Endodermal cell (in vitro differentiated cells): ENCODE measurements at regions not wholly inside any gene's neighbourhood (a gene's known extent, or its start where the extent isn't known, plus 50 kb on each side); places are given as distances from the start of the nearest gene placed in this dataset.

ENCODE experiments used
- DNase-seq: peaks from one replicate; pipeline ENCODE4 v3.0.0-alpha.2; 2017
- H3K27ac ChIP-seq: 2 replicates; pipeline ENCODE4 v1.5.1; 2013; ENCODE audit warnings: mild to moderate bottlenecking, low read depth, low read length, moderate library complexity
- H3K27me3 ChIP-seq: 2 replicates; pipeline ENCODE4 v1.6.1; 2013; ENCODE audit warnings: mild to moderate bottlenecking, low read length, moderate library complexity; ENCODE audit not compliant: insufficient read depth, control insufficient read depth, poor library complexity, severe bottlenecking
- H3K36me3 ChIP-seq: 2 replicates; pipeline ENCODE4 v1.7.0; 2013; ENCODE audit warnings: mild to moderate bottlenecking, low read length, moderate library complexity; ENCODE audit not compliant: control insufficient read depth, insufficient read depth
- H3K4me1 ChIP-seq: one replicate; pipeline ENCODE4 v1.7.0; 2013; ENCODE audit warnings: low read length; ENCODE audit not compliant: control insufficient read depth, insufficient read depth
- H3K4me3 ChIP-seq: 2 replicates; pipeline ENCODE4 v1.5.1; 2013; ENCODE audit warnings: mild to moderate bottlenecking, low read length, moderate library complexity
- H3K9ac ChIP-seq: 2 replicates; pipeline ENCODE4 v1.6.1; 2013; ENCODE audit warnings: mild to moderate bottlenecking, low read length, moderate library complexity; ENCODE audit not compliant: poor library complexity, severe bottlenecking; ENCODE audit errors: extremely low read depth
- H3K9me3 ChIP-seq: 2 replicates; pipeline ENCODE4 v1.6.1; 2013; ENCODE audit warnings: mild to moderate bottlenecking, low read length, moderate library complexity; ENCODE audit not compliant: control insufficient read depth
- H3K27ac Mint-ChIP-seq: 2 replicates; pipeline ENCODE4 v1.8.0; 2020; ENCODE audit warnings: mixed read lengths
- H3K27me3 Mint-ChIP-seq: 2 replicates; pipeline ENCODE4 v1.8.0; 2021; ENCODE audit warnings: mild to moderate bottlenecking, mixed read lengths; ENCODE audit not compliant: insufficient read depth
- H3K36me3 Mint-ChIP-seq: 2 replicates; pipeline ENCODE4 v1.8.0; 2020; ENCODE audit warnings: low read depth, mixed read lengths
- H3K4me1 Mint-ChIP-seq: 2 replicates; pipeline ENCODE4 v1.8.0; 2020; ENCODE audit warnings: mixed read lengths
- H3K4me3 Mint-ChIP-seq: 2 replicates; pipeline ENCODE4 v1.8.0; 2020; ENCODE audit warnings: mild to moderate bottlenecking, moderate library complexity, mixed read lengths
- H3K9me3 Mint-ChIP-seq: 2 replicates; pipeline ENCODE4 v1.8.0; 2020; ENCODE audit warnings: mild to moderate bottlenecking, mixed read lengths
- whole genome bisulfite sequencing, 2 experiments: methylation state at CpG; one replicate each; pipeline versions ENCODE4 v1.1.5 to v1.1.7; 2013; ENCODE audit warnings: missing lambda C conversion rate in 2 of 2, mixed read lengths in 1 of 2; ENCODE audit not compliant: insufficient coverage in 1 of 2, insufficient read length in 1 of 2; 5-methylcytosine and 5-hydroxymethylcytosine counted together
- TF ChIP-seq, protein P1 (sequence below): fragments of 200-600 bp; sonication (generic); conservative IDR thresholded peaks from 2 replicates; pipeline ENCODE4 v1.5.0; 2021; ENCODE audit warnings: antibody characterized with exemption, mild to moderate bottlenecking

- Histone ChIP-seq H3K27ac (peak overlapping the region; percentile 88), H3K9ac (no peak overlapping the region), H3K27me3 (no peaks in the 10 kb centered on the region), H3K4me1 (no peaks in the 10 kb centered on the region), H3K4me3 (no peak overlapping the region), H3K36me3 (no peaks in the 10 kb centered on the region), H3K9me3 (no peaks in the 10 kb centered on the region)
- Mint-ChIP-seq H3K4me1 (peaks cover 3% of the 10 kb centered on the region), H3K27me3 (no peaks in the 10 kb centered on the region), H3K27ac (no peak overlapping the region), H3K36me3 (no peaks in the 10 kb centered on the region), H3K9me3 (no peaks in the 10 kb centered on the region), H3K4me3 (no peak overlapping the region)
- no peak for DNase-seq
- TF ChIP-seq, protein P1, sequence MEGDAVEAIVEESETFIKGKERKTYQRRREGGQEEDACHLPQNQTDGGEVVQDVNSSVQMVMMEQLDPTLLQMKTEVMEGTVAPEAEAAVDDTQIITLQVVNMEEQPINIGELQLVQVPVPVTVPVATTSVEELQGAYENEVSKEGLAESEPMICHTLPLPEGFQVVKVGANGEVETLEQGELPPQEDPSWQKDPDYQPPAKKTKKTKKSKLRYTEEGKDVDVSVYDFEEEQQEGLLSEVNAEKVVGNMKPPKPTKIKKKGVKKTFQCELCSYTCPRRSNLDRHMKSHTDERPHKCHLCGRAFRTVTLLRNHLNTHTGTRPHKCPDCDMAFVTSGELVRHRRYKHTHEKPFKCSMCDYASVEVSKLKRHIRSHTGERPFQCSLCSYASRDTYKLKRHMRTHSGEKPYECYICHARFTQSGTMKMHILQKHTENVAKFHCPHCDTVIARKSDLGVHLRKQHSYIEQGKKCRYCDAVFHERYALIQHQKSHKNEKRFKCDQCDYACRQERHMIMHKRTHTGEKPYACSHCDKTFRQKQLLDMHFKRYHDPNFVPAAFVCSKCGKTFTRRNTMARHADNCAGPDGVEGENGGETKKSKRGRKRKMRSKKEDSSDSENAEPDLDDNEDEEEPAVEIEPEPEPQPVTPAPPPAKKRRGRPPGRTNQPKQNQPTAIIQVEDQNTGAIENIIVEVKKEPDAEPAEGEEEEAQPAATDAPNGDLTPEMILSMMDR = no peak
- 80 to 93% methylated on average over 1 to 3 of the region's 3 CpGs for WGBS, 2 experiments
These were observed 108.9 kb upstream of the MKLN1 start for GRCh38 chr7:131218727-131219128.

GRCh38 chr7:131219312-131220041 lies 108.2 kb upstream of the MKLN1 start:
- peak; percentile 50 for DNase-seq
- no peaks in the 10 kb centered on the region for H3K27me3 Mint-ChIP-seq
- Histone ChIP-seq H3K9me3 (no peaks in the 10 kb centered on the region), H3K4me1 (no peaks in the 10 kb centered on the region), H3K36me3 (no peaks in the 10 kb centered on the region), H3K27ac (peak overlapping the region; percentile 88), H3K9ac (no peak overlapping the region), H3K27me3 (no peaks in the 10 kb centered on the region), H3K4me3 (no peak overlapping the region)
- no peak overlapping the region for H3K4me3 Mint-ChIP-seq
- TF ChIP-seq, protein P1 = no peak
- H3K9me3 Mint-ChIP-seq = no peaks in the 10 kb centered on the region
- H3K4me1 Mint-ChIP-seq = peaks cover 3% of the 10 kb centered on the region
- H3K36me3 Mint-ChIP-seq = no peaks in the 10 kb centered on the region
- WGBS, 2 experiments = 59 to 74% methylated on average over 5 to 8 of the region's 8 CpGs
- peak overlapping the region; percentile 84 for H3K27ac Mint-ChIP-seq

DNA sequence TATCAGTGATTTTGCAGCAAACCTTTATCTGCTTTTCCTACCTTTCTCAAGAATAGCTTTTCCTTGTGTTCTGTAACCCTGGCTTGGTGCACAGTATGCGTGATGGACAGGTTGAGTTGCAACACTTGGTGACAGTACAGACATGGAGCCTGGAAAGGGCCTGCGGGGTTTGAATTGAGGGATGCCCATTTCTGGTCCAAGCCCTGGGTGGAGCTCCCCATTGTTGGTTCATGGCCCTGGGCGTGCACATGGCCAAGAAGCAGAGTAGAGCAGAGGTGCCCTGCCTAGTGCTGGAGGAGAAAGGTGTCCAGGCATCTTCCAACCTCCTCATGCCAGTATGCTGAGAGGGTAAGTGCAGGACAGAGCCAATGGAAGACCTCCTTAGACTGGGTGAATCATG lies 106.6 kb upstream of the MKLN1 start:
- Mint-ChIP-seq H3K36me3 (no peaks in the 10 kb centered on the region), H3K27ac (no peak overlapping the region), H3K27me3 (no peaks in the 10 kb centered on the region), H3K4me3 (no peak overlapping the region), H3K4me1 (peaks cover 3% of the 10 kb centered on the region), H3K9me3 (no peaks in the 10 kb centered on the region)
- Histone ChIP-seq H3K27ac (no peak overlapping the region), H3K9ac (no peak overlapping the region), H3K27me3 (no peaks in the 10 kb centered on the region), H3K36me3 (no peaks in the 10 kb centered on the region), H3K4me3 (no peak overlapping the region), H3K4me1 (no peaks in the 10 kb centered on the region), H3K9me3 (no peaks in the 10 kb centered on the region)
- TF ChIP-seq, protein P1 = no peak
- 90 to 100% methylated on average over 1 to 3 of the region's 3 CpGs for WGBS, 2 experiments
- DNase-seq = no peak
